AG09309 (cell line): ENCODE measurements at regions not wholly inside any gene's neighbourhood (a gene's known extent, or its start where the extent isn't known, plus 50 kb on each side); places are given as distances from the start of the nearest gene placed in this dataset.

Source experiments
- DNase-seq: peaks from one replicate; pipeline ENCODE4 v3.0.0-alpha.2; 2010; ENCODE audit warnings: low read depth
- H3K4me3 ChIP-seq: 2 replicates; pipeline ENCODE4 v1.5.1; 2011; ENCODE audit warnings: mild to moderate bottlenecking, low read depth, low read length, moderate library complexity; ENCODE audit not compliant: control insufficient read depth
- CTCF ChIP-seq: IDR thresholded peaks from 2 replicates; pipeline ENCODE4 v1.5.1; 2011; ENCODE audit warnings: mild to moderate bottlenecking, low read depth, low read length, inconsistent platforms; ENCODE audit not compliant: insufficient read depth, control insufficient read depth; ENCODE audit errors: missing control alignments

GRCh38 chr5:152674403-152674802 is 269.3 kb upstream of the NMUR2 start:
- no peak for TF ChIP-seq CTCF
- no peak for DNase-seq
- no peak overlapping the region for H3K4me3 ChIP-seq

GRCh38 chr5:152676196-152676595 is 271.1 kb upstream of the NMUR2 start:
- no peak for TF ChIP-seq CTCF
- H3K4me3 ChIP-seq = no peak overlapping the region
- DNase-seq = no peak

DNA sequence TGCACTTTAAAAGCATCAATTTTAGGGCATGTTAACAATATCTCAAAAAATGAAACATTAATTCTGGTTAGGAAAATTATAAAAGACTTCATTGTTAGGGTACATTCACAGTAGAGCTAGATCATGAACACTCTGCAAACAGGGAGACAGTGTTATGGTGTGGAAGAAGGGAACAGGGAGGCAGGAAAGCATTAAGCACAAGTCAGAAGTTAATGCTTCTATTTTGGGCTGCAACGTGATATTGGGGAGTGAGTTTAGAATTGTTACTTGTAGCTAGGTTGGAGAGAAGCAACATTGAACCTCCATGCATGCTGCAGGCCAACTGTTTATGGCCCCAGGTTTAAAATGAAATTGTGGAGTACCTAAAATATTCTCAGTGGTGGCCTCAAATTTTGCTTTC is 278.1 kb upstream of the NMUR2 start:
- no peak for DNase-seq
- H3K4me3 ChIP-seq = no peak overlapping the region
- no peak for TF ChIP-seq CTCF

GRCh38 chr5:152686931-152687330 is 281.9 kb upstream of the NMUR2 start:
- H3K4me3 ChIP-seq = no peak overlapping the region
- DNase-seq = no peak
- TF ChIP-seq CTCF = no peak

DNA sequence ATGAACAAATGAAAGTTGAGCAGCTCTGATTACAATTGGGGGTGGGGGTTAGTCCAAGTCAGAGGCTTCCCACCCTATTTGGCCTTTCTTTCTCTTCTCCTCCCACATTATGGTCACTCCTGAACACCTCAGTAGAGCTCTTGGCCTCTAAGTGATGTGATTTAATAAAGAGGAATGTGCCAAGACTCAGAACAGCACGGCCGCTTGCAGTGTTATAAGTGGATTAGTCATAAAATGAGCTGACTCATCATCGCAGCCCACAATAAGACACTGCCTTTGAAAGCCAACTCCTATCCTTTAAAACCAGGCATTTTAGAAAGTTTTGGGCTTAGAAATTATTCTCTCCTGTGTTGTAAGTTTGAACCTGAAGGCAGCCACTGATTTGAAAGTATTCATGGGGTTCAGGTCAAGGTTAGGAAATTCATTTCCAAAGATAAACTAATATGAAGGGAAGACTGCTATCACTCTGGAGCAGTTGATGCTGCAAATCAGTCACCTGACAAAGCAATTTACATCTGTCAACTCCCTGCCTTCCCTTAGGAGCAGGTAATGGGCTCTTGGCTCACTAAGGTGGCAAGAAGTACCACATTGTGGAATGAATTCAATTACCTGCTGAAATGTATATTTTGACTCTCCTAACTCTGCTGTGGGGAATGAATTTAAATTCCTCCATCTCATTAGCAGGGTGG is 283.6 kb upstream of the NMUR2 start:
- no peak for TF ChIP-seq CTCF
- H3K4me3 ChIP-seq = no peak overlapping the region
- peak; percentile 34 for DNase-seq

DNA sequence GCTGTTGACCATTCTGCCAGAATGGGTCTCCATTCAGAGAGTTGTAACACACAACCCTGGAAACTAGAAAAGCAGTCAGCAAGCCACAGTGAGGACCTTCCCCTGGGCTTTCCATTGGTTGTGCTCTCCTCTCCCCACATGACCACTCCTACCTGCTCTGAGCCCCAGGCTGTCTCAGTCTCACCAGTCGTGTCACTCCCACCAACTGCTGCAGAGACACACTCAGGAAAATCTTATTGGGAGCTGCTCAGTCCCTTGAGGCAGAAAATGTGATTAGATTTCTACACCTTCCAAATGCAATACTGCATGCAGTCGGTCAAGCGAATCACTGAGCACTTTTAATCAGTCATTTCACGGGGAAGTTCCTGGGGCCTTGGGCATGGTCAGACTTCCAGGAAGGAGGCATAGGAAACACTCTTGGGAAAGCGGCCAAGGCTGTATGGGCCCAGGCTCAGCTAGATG is 284.2 kb upstream of the NMUR2 start:
- TF ChIP-seq CTCF = no peak
- no peak for DNase-seq
- H3K4me3 ChIP-seq = no peak overlapping the region
